ENCODE measurements at regions not wholly inside any gene's neighbourhood (a gene's known extent, or its start where the extent isn't known, plus 50 kb on each side); places are given as distances from the start of the nearest gene placed in this dataset.

- intact Hi-C loops (cut with micrococcal nuclease) = no loop called here
- dilution Hi-C loops (cut with MboI; ENCODE audit: extremely low pct_ligation_motif_present, low sequenced_read_pairs) = no loop called here
Measured at GRCh38 chr16:88290850-88291830, 91.6 kb upstream of the ZNF469 start.

More at GRCh38 chr16:88290850-88291830, 91.6 kb upstream of the ZNF469 start:
- BruUV-seq (replicated peaks) = no TSS peak
- H2AFZ ChIP-seq (ENCODE audit: low read depth, low read length) = no peak overlapping the region
- peaks cover 3% of the 10 kb centered on the region for H3K9me3 ChIP-seq (replicated peaks; ENCODE audit: control insufficient read depth, insufficient read depth, low read length)
- no peaks in the 10 kb centered on the region for H3K79me2 ChIP-seq (ENCODE audit: control insufficient read depth, insufficient read depth, low read length)
- ChIA-PET POLR2A (no interaction called here), CTCF (no interaction called here)
- H3K27ac ChIP-seq (ENCODE audit: insufficient read depth, low read depth, low read length) = no peak overlapping the region
- DNase-seq (ENCODE audit: low read depth, low spot score) (no peak), FAIRE-seq (no peak)
- H3K4me3 ChIP-seq (replicated peaks in 1 of 3; ENCODE audit: insufficient read depth in 1 of 3, low read depth in 1 of 3, low read length in 3 of 3) = no peak overlapping the region
- no peaks in the 10 kb centered on the region for H3K27me3 ChIP-seq (ENCODE audit: control insufficient read depth in 2 of 2, insufficient read depth in 2 of 2, low read length in 2 of 2)
- no peaks in the 10 kb centered on the region for H3K4me1 ChIP-seq (ENCODE audit: control insufficient read depth, extremely low read depth, insufficient read depth, low read length)
- no peaks in the 10 kb centered on the region for H3K36me3 ChIP-seq (ENCODE audit: control insufficient read depth in 2 of 2, extremely low read depth in 1 of 2, insufficient read depth in 2 of 2, low read length in 2 of 2)
- H4K20me1 ChIP-seq (replicated peaks; ENCODE audit: control insufficient read depth, extremely low read depth, insufficient read depth, low read length) = no peaks in the 10 kb centered on the region
- H3K4me2 ChIP-seq (ENCODE audit: insufficient read depth, low read length) = no peak overlapping the region
- H3K9ac ChIP-seq (replicated peaks; ENCODE audit: extremely low read depth, insufficient read depth, low read length) = no peak overlapping the region
- H3K9me1 ChIP-seq (replicated peaks; ENCODE audit: control insufficient read depth, extremely low read depth, insufficient read depth, low read length) = no peaks in the 10 kb centered on the region
- TF ChIP-seq EZH2 (IDR thresholded peaks at IDR 0.05; ENCODE audit: borderline replicate concordance, low read depth, low read length, severe bottlenecking) (no peak), GATA2 (IDR thresholded peaks at IDR 0.05; ENCODE audit: insufficient read depth, insufficient read length, low read depth, low read length) (no peak), POLR2A (IDR thresholded peaks at IDR 0.05; ENCODE audit: low read depth, low read length) (no peak), FOS (IDR thresholded peaks at IDR 0.05; ENCODE audit: borderline replicate concordance, insufficient read depth, low read length) (no peak), MAX (IDR thresholded peaks at IDR 0.05; ENCODE audit: insufficient read depth, insufficient read length) (no peak), MYC (IDR thresholded peaks at IDR 0.05; ENCODE audit: low read depth, low read length) (no peak), CTCF (IDR thresholded peaks at IDR 0.05; ENCODE audit: extremely low read depth in 1 of 2, insufficient read depth in 1 of 2, low read depth in 1 of 2, low read length in 2 of 2) (no peak), POLR2AphosphoS5 (IDR thresholded peaks at IDR 0.05; ENCODE audit: insufficient read depth, low read depth, low read length) (no peak)
